Dedifferentiated amniotic fluid mesenchymal stem cell (primary cell): ENCODE measurements at regions not wholly inside any gene's neighbourhood (a gene's known extent, or its start where the extent isn't known, plus 50 kb on each side); places are given as distances from the start of the nearest gene placed in this dataset.
"Not testable (repeated sequence)": the region's sequence is repeated elsewhere in the genome, so short reads cannot be mapped to it uniquely, and the experiment has no call there.

Experiments
- DNase-seq: peaks from one replicate; pipeline ENCODE4 v3.0.0-alpha.2; 2016; ENCODE audit errors: extremely low spot score

DNA sequence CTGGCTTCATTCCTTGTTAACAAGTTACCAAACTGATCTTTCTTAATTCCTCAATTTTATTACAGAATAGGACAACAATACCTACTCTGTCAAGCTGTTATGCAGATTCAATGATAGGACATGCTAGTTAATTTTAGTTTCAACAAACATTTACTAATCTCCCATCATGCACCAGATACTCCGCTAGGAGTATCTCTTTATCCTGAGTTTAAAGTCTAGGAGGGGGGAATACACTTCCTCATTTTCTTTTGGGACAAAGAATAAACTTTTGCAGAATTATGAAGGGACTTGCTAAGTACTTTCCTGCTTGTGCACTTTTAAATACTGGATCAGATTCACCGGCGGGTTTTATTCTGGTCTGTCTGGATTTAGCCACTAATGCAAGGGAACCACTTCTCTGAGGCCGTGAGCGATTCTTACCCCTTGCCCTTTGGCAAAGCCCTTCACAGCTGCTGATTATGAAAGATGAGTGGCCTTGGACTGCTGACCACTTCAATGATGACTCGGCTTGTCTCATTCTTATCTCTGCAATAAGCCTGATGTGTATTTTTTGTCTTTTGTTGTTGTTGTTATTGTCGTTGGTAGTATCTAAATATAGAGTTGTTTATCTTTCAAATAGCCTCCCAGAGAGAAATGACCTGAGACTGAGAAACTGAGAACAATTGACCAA, 73.9 kb downstream of the RMI1 start:
- no peak for DNase-seq

DNA sequence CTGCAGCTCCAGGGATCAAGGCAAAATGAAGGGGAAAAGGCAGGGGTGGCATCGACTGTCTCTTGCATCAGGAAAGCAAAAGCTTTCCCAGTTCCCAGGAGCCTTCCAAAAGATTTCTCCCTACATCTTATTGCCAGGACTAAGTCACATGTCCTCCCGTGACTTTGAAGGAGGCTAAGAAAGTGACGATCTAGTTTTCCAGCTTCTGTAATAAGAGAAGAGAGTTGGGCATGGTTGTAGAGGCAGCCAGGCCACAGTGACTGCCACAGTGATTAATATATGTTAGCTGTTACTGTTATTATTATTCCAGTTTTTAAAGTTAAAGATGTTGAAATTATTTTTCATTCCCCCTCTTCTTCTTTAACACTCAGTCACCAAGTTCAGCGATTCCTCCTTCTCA, 77.1 kb downstream of the RMI1 start:
- DNase-seq, result no peak

DNA sequence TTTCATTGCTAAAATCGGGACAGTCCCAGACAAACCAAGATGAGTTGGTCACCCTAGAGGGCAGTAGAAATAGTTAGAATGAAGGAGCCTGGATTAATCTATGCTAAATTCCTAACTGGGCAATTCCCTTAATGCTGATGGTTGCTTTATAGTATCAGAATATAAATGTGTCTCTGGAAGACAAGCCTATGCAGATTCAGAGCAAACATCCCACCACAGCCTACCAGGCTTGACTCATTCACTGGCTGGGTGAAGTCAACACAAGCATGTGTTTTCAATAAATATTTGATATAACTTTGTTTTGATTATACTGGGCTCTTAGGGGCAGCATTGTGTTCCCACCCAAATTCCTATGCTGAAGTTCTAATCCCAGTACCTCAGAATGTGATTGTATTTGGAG, 79.3 kb downstream of the RMI1 start:
- no peak for DNase-seq

GRCh38 chr9:84061613-84062193, 81.1 kb downstream of the RMI1 start:
- DNase-seq, result no peak

GRCh38 chr9:84062538-84062937, 81.9 kb downstream of the RMI1 start:
- DNase-seq, result no peak

DNA sequence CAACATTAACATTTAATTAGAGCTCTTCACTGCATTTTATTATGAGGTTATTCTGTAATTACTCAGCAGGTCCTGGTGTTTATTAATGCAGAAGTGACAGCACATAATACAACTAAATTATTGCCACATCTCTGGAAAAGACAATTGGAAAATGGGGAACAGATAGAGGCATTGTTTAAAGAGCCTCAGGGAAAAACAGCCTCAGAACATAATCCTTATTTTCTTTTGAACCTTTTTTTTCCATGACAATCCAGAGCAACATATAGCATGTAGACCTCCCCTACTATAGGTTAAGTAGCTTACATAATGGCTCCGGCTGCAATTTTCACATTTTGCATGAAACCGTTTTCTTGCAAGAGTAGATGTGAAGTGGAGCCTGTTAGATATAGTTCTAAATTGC, 87.2 kb downstream of the RMI1 start:
- DNase-seq, result no peak

- DNase-seq, result no peak
Observed at GRCh38 chr9:84068872-84069271, 88.3 kb downstream of the RMI1 start.

DNA sequence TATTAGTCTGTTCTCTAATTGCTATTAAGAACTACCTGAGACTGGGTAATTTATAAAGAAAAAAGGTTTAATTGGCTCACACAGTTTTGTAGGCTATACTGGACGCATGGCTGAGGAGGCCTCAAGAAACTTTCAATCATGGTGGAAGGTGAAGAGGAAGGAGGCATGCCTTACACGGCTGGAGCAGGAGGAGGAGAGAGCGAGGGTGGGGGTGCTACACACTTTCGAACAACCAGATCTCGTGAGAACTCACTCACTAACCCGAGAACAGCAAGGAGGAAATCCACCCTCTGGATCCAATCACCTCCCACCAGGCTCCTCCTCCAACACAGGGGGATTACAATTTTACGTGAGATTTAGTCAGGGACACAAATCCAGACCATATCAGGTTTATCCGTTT, 90.0 kb downstream of the RMI1 start:
- no peak for DNase-seq

GRCh38 chr9:84072621-84073180, 92.1 kb downstream of the RMI1 start:
- DNase-seq, result no peak

DNA sequence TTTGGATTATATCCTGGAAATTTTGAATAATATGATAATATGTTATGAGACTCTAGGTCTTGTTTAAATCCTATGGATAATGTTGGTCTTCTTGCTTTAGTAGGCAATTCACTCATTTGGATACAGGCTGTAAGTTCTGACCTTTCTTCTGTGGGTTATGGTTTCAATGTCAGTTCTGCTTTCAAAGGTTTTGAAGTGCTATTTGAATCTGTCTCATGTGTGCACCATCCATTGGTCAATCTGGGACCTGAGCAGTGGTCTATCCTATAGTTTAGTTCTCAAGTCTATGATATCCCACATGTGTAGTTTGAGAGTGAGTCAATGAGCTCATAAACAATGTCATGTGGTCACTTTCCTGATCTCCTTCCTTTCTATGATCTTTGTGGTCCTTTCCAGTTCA, 94.4 kb downstream of the RMI1 start:
- no peak for DNase-seq

GRCh38 chr9:84076384-84076783, 95.8 kb downstream of the RMI1 start:
- no peak for DNase-seq

DNA sequence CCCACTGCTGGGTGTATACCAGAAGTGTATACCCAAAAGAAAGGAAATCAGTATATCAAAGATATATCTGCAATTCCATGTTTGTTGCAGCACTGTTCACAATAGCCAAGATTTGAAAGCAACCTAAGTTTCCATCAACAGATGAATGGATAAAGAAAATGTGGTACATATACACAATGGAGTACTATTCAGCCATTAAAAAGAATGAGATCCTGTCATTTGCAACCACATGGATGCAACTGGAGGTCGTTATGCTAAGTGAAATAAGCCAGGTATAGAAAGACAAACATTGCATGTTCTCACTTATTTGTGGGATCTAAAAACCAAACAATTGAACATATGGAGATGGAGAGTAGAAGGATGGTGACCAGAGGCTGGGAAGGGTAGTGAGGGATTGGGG, 97.2 kb downstream of the RMI1 start:
- not testable (repeated sequence) for DNase-seq

DNA sequence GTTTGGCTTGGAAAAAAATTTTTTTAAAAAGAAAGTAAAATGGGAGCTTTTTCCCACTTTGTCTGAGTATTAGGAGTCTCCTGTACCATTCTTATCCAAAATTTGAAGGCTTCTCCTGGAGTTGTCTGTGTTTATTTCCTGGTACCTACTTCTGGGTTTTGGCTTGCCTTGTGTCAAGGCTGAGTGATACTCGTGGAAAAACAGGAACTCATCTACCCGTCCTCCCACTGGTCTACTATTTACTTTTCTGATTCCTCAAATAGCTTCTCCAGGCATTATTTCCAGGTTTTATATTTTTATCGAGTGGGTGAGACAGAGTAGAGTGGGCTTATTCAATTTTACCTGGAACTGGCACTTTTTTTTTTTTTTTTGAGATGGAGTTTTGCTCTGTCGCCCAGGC, 99.4 kb downstream of the RMI1 start:
- no peak for DNase-seq

GRCh38 chr9:84101964-84102632, 121.5 kb downstream of the RMI1 start:
- no peak for DNase-seq

- DNase-seq, result no peak
Observed at GRCh38 chr9:84103651-84104377, 123.2 kb downstream of the RMI1 start.

GRCh38 chr9:84107081-84107480, 126.5 kb downstream of the RMI1 start:
- DNase-seq, result no peak

DNA sequence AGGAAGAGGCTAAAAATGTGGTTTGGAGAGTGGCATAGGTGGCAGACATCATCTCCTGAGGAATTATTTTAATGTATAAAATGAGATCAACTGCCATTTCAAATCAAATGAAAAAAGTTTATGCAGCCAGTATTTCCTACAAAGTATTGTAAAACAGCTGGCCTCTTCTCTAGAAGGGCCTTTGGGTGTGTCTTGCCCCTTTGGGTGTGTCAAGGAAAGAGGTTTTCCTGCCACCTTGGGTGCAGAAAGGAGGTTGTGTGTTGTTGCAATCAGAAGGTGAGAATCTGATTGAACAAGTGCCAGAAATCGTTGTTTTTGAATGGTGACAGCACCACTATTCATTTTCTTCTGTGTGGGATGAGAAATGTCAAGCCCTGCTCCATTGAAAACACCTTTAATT, 127.4 kb downstream of the RMI1 start:
- DNase-seq, result no peak

- no peak for DNase-seq
Observed at GRCh38 chr9:84111726-84112125, 131.1 kb downstream of the RMI1 start.

GRCh38 chr9:84121991-84122523, 141.5 kb downstream of the RMI1 start:
- DNase-seq, result no peak

DNA sequence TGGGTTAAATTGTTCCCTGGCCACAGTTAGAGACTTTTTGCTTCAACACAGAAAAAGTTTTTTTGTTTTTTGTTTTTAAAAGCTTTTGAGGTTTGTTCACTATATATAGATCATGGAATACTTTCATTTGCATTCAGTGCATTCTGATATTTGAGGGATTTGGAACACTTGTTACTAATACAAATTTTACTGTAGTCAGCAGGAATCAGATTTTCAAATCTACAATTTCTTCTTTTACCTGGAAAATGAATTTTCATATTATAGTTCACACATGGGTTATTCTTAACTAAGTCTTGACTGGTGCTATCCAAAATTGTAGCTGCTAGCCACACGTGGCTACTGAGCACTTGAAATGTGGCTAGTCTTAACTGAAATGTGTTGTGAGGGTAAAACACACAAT, 142.0 kb downstream of the RMI1 start:
- DNase-seq, result no peak

GRCh38 chr9:84123648-84124406, 143.2 kb downstream of the RMI1 start:
- no peak for DNase-seq
